ENCODE measurements at regions not wholly inside any gene's neighbourhood (a gene's known extent, or its start where the extent isn't known, plus 50 kb on each side); places are given as distances from the start of the nearest gene placed in this dataset.

DNA sequence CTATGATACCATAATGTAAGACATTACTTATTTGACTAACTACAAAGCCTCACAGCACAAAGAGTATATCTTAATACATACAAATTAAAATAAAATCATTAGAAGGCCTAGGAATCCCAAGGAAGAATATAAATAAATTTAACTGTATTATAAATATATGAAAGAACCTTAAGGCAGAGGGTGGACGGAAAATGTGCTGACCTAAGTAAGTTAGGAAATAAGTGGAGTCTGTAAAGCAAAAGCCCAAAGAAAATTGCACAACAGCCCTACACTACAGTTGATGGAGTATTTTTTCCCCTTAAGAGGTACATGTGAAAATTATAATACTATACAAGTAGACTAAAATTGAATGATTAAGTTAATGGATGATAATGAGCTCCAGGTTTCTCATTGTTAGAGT is 710.1 kb downstream of the NR4A2 start:
- H3K4me3 Mint-ChIP-seq (ENCODE audit: unreplicated experiment), result no peak overlapping the region
- H3K27ac Mint-ChIP-seq (ENCODE audit: unreplicated experiment), result no peak overlapping the region
- H3K27me3 Mint-ChIP-seq (ENCODE audit: unreplicated experiment), result no peaks in the 10 kb centered on the region
- no peaks in the 10 kb centered on the region for H3K4me1 Mint-ChIP-seq (ENCODE audit: low read depth, unreplicated experiment)
- TF ChIP-seq, protein P1, sequence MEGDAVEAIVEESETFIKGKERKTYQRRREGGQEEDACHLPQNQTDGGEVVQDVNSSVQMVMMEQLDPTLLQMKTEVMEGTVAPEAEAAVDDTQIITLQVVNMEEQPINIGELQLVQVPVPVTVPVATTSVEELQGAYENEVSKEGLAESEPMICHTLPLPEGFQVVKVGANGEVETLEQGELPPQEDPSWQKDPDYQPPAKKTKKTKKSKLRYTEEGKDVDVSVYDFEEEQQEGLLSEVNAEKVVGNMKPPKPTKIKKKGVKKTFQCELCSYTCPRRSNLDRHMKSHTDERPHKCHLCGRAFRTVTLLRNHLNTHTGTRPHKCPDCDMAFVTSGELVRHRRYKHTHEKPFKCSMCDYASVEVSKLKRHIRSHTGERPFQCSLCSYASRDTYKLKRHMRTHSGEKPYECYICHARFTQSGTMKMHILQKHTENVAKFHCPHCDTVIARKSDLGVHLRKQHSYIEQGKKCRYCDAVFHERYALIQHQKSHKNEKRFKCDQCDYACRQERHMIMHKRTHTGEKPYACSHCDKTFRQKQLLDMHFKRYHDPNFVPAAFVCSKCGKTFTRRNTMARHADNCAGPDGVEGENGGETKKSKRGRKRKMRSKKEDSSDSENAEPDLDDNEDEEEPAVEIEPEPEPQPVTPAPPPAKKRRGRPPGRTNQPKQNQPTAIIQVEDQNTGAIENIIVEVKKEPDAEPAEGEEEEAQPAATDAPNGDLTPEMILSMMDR (IDR thresholded peaks at IDR 0.05; ENCODE audit: partially characterized antibody, unreplicated experiment), result no peak
- no peak for DNase-seq
- H3K36me3 Mint-ChIP-seq (ENCODE audit: unreplicated experiment), result no peaks in the 10 kb centered on the region
- no peaks in the 10 kb centered on the region for H3K9me3 Mint-ChIP-seq (ENCODE audit: unreplicated experiment)

DNA sequence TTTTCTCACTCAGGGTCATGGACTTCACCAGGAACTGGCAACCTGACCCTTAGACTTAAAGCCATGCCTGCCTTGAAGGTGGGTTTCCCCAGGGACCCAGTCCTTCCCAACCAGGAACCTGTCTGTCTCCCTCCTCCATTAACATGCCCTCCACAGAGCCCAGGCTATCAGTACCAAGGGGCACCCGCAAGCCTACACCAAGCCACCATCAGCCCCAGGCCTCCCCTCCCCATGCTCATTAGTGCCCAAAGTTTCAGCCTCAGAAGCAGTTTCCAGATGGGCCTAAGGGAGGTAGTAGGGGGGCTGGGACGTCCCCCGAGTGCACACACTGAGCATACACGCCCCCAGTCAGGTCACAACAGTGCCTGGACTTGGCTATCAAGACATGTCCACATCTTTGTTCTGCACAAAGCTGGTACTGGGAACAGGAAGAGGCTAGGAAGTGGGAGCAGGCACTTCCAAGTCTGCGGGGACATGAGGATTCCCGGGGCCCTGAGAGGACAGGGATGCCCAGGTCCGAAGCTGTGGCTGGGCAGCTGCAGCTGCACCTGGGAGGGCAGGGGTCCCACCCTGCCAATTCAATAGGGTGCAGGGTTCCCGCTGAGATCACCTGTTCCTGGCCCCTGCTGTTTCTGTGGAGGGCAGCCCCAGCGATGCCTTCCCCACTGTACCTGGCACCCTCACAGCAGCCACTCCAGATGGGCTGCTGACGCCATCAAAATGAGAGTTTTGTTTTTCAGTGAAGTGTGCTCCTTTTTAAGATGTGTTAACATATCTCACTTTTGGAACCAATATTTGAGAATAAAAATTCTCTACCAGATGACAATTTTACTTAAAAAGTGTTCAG is 731.4 kb downstream of the NR4A2 start:
- H3K36me3 Mint-ChIP-seq (ENCODE audit: unreplicated experiment), result no peaks in the 10 kb centered on the region
- no peak for DNase-seq
- TF ChIP-seq, protein P1 (IDR thresholded peaks at IDR 0.05; ENCODE audit: partially characterized antibody, unreplicated experiment), result no peak
- H3K4me1 Mint-ChIP-seq (ENCODE audit: low read depth, unreplicated experiment), result no peaks in the 10 kb centered on the region
- no peaks in the 10 kb centered on the region for H3K9me3 Mint-ChIP-seq (ENCODE audit: unreplicated experiment)
- H3K27ac Mint-ChIP-seq (ENCODE audit: unreplicated experiment), result no peak overlapping the region
- no peak overlapping the region for H3K4me3 Mint-ChIP-seq (ENCODE audit: unreplicated experiment)
- no peaks in the 10 kb centered on the region for H3K27me3 Mint-ChIP-seq (ENCODE audit: unreplicated experiment)

- no peak for DNase-seq
- Mint-ChIP-seq H3K4me1 (ENCODE audit: low read depth, unreplicated experiment) (no peaks in the 10 kb centered on the region), H3K4me3 (ENCODE audit: unreplicated experiment) (no peak overlapping the region), H3K27ac (ENCODE audit: unreplicated experiment) (no peak overlapping the region), H3K36me3 (ENCODE audit: unreplicated experiment) (no peaks in the 10 kb centered on the region), H3K9me3 (ENCODE audit: unreplicated experiment) (no peaks in the 10 kb centered on the region), H3K27me3 (ENCODE audit: unreplicated experiment) (no peaks in the 10 kb centered on the region)
- TF ChIP-seq, protein P1 (IDR thresholded peaks at IDR 0.05; ENCODE audit: partially characterized antibody, unreplicated experiment), result no peak
Observed at GRCh38 chr2:155600296-155600695, 732.2 kb downstream of the NR4A2 start.

- Mint-ChIP-seq H3K4me1 (ENCODE audit: low read depth, unreplicated experiment) (no peaks in the 10 kb centered on the region), H3K27ac (ENCODE audit: unreplicated experiment) (no peak overlapping the region)
Observed at GRCh38 chr2:155599834-155600233, 732.7 kb downstream of the NR4A2 start.

More at GRCh38 chr2:155599834-155600233, 732.7 kb downstream of the NR4A2 start:
- TF ChIP-seq, protein P1 (IDR thresholded peaks at IDR 0.05; ENCODE audit: partially characterized antibody, unreplicated experiment), result no peak
- H3K4me3 Mint-ChIP-seq (ENCODE audit: unreplicated experiment), result no peak overlapping the region
- no peak for DNase-seq
- H3K36me3 Mint-ChIP-seq (ENCODE audit: unreplicated experiment), result no peaks in the 10 kb centered on the region
- no peaks in the 10 kb centered on the region for H3K9me3 Mint-ChIP-seq (ENCODE audit: unreplicated experiment)
- H3K27me3 Mint-ChIP-seq (ENCODE audit: unreplicated experiment), result no peaks in the 10 kb centered on the region

Measured in glutamatergic neuron (in vitro differentiated cells).